Osteocyte (in vitro differentiated cells): ENCODE measurements at regions not wholly inside any gene's neighbourhood (a gene's known extent, or its start where the extent isn't known, plus 50 kb on each side); places are given as distances from the start of the nearest gene placed in this dataset.
"Not testable (repeated sequence)": the region's sequence is repeated elsewhere in the genome, so short reads cannot be mapped to it uniquely, and the experiment has no call there.

ENCODE experiments used
- DNase-seq: peaks from one replicate; pipeline ENCODE4 v3.0.0; 2021; ENCODE audit warnings: mixed read lengths; ENCODE audit not compliant: unreplicated experiment; ENCODE audit errors: extremely low spot score
- H3K27ac Mint-ChIP-seq: one replicate; pipeline ENCODE4 v1.8.0; 2021; ENCODE audit warnings: mild to moderate bottlenecking, mixed read lengths; ENCODE audit not compliant: unreplicated experiment
- H3K27me3 Mint-ChIP-seq: one replicate; pipeline ENCODE4 v1.8.0; 2021; ENCODE audit warnings: mixed read lengths; ENCODE audit not compliant: unreplicated experiment
- H3K36me3 Mint-ChIP-seq: one replicate; pipeline ENCODE4 v1.8.0; 2021; ENCODE audit warnings: mixed read lengths; ENCODE audit not compliant: unreplicated experiment
- H3K4me1 Mint-ChIP-seq: one replicate; pipeline ENCODE4 v1.8.0; 2021; ENCODE audit warnings: mixed read lengths; ENCODE audit not compliant: unreplicated experiment
- H3K4me3 Mint-ChIP-seq: one replicate; pipeline ENCODE4 v1.8.0; 2021; ENCODE audit warnings: mild to moderate bottlenecking, moderate library complexity, mixed read lengths; ENCODE audit not compliant: unreplicated experiment
- H3K9me3 Mint-ChIP-seq: one replicate; pipeline ENCODE4 v1.8.0; 2021; ENCODE audit warnings: mixed read lengths; ENCODE audit not compliant: unreplicated experiment
- CTCF ChIP-seq: fragments of 200-600 bp; sonication (generic); IDR thresholded peaks from 2 replicates; pipeline ENCODE4 v1.5.0; 2021; ENCODE audit warnings: antibody characterized with exemption, mild to moderate bottlenecking, moderate library complexity

- no peak overlapping the region for H3K4me3 Mint-ChIP-seq
- peaks cover 13% of the 10 kb centered on the region for H3K9me3 Mint-ChIP-seq
- H3K27ac Mint-ChIP-seq, result no peak overlapping the region
- peaks cover 4% of the 10 kb centered on the region for H3K27me3 Mint-ChIP-seq
- no peak for DNase-seq
- H3K36me3 Mint-ChIP-seq, result no peaks in the 10 kb centered on the region
- TF ChIP-seq CTCF, result no peak
- no peaks in the 10 kb centered on the region for H3K4me1 Mint-ChIP-seq
Measured at GRCh38 chr22:49513358-49513851, 314.3 kb downstream of the BRD1 start.

- Mint-ChIP-seq H3K27me3 (peaks cover 4% of the 10 kb centered on the region), H3K36me3 (no peaks in the 10 kb centered on the region)
Measured at GRCh38 chr22:49512487-49513165, 315.0 kb downstream of the BRD1 start.

GRCh38 chr22:49511393-49512189, 316.1 kb downstream of the BRD1 start:
- not testable (repeated sequence) for H3K27ac Mint-ChIP-seq

More at GRCh38 chr22:49512487-49513165, 315.0 kb downstream of the BRD1 start:
- Mint-ChIP-seq H3K27ac (no peak overlapping the region), H3K4me1 (no peaks in the 10 kb centered on the region), H3K4me3 (no peak overlapping the region), H3K9me3 (peaks cover 13% of the 10 kb centered on the region)
- no peak for DNase-seq
- TF ChIP-seq CTCF, result no peak

GRCh38 chr22:49510718-49511117, 317.0 kb downstream of the BRD1 start:
- no peak for TF ChIP-seq CTCF
- Mint-ChIP-seq H3K36me3 (no peaks in the 10 kb centered on the region), H3K27ac (no peak overlapping the region), H3K4me1 (no peaks in the 10 kb centered on the region), H3K4me3 (no peak overlapping the region), H3K9me3 (peaks cover 13% of the 10 kb centered on the region), H3K27me3 (peaks cover 4% of the 10 kb centered on the region)
- no peak for DNase-seq

More at GRCh38 chr22:49511393-49512189, 316.1 kb downstream of the BRD1 start:
- DNase-seq, H3K4me3 Mint-ChIP-seq, H3K4me1 Mint-ChIP-seq, H3K36me3 Mint-ChIP-seq, H3K27me3 Mint-ChIP-seq: not testable (repeated sequence)
- peaks cover 13% of the 10 kb centered on the region for H3K9me3 Mint-ChIP-seq

GRCh38 chr22:49509016-49509415, 318.7 kb downstream of the BRD1 start:
- Mint-ChIP-seq H3K36me3 (no peaks in the 10 kb centered on the region), H3K4me3 (no peak overlapping the region), H3K27ac (no peak overlapping the region), H3K27me3 (peaks cover 4% of the 10 kb centered on the region), H3K9me3 (peaks cover 13% of the 10 kb centered on the region), H3K4me1 (no peaks in the 10 kb centered on the region)
- TF ChIP-seq CTCF, result no peak
- no peak for DNase-seq
